Osteocyte (in vitro differentiated cells): ENCODE measurements at regions not wholly inside any gene's neighbourhood (a gene's known extent, or its start where the extent isn't known, plus 50 kb on each side); places are given as distances from the start of the nearest gene placed in this dataset.

Experiments
- DNase-seq: peaks from one replicate; pipeline ENCODE4 v3.0.0; 2021; ENCODE audit warnings: mixed read lengths; ENCODE audit not compliant: unreplicated experiment; ENCODE audit errors: extremely low spot score
- H3K27ac Mint-ChIP-seq: one replicate; pipeline ENCODE4 v1.8.0; 2021; ENCODE audit warnings: mild to moderate bottlenecking, mixed read lengths; ENCODE audit not compliant: unreplicated experiment
- H3K27me3 Mint-ChIP-seq: one replicate; pipeline ENCODE4 v1.8.0; 2021; ENCODE audit warnings: mixed read lengths; ENCODE audit not compliant: unreplicated experiment
- H3K36me3 Mint-ChIP-seq: one replicate; pipeline ENCODE4 v1.8.0; 2021; ENCODE audit warnings: mixed read lengths; ENCODE audit not compliant: unreplicated experiment
- H3K4me1 Mint-ChIP-seq: one replicate; pipeline ENCODE4 v1.8.0; 2021; ENCODE audit warnings: mixed read lengths; ENCODE audit not compliant: unreplicated experiment
- H3K4me3 Mint-ChIP-seq: one replicate; pipeline ENCODE4 v1.8.0; 2021; ENCODE audit warnings: mild to moderate bottlenecking, moderate library complexity, mixed read lengths; ENCODE audit not compliant: unreplicated experiment
- H3K9me3 Mint-ChIP-seq: one replicate; pipeline ENCODE4 v1.8.0; 2021; ENCODE audit warnings: mixed read lengths; ENCODE audit not compliant: unreplicated experiment
- TF ChIP-seq, protein P1 (sequence below): fragments of 200-600 bp; sonication (generic); IDR thresholded peaks from 2 replicates; pipeline ENCODE4 v1.5.0; 2021; ENCODE audit warnings: antibody characterized with exemption, mild to moderate bottlenecking, moderate library complexity

DNA sequence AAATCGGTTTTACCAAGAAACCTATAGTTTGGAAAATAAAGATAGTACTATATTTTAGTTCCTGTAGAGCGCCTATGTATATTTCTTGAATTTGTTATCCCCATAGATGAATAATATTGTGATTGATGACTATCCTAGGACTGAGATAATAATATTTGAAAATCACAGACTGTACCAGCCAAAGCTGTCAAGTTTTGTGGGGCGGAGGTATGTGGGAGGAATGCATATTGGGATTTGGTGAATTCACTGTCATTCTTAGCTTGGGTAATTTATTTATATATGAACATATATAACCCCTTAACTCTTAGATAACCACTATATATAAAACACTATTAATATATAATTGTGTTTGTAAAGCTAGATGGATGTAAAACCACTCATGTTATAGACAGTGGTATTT is 205.5 kb upstream of the ARSJ start:
- H3K4me1 Mint-ChIP-seq: peaks cover 12% of the 10 kb centered on the region
- no peaks in the 10 kb centered on the region for H3K27me3 Mint-ChIP-seq
- no peak overlapping the region for H3K4me3 Mint-ChIP-seq
- TF ChIP-seq, protein P1, sequence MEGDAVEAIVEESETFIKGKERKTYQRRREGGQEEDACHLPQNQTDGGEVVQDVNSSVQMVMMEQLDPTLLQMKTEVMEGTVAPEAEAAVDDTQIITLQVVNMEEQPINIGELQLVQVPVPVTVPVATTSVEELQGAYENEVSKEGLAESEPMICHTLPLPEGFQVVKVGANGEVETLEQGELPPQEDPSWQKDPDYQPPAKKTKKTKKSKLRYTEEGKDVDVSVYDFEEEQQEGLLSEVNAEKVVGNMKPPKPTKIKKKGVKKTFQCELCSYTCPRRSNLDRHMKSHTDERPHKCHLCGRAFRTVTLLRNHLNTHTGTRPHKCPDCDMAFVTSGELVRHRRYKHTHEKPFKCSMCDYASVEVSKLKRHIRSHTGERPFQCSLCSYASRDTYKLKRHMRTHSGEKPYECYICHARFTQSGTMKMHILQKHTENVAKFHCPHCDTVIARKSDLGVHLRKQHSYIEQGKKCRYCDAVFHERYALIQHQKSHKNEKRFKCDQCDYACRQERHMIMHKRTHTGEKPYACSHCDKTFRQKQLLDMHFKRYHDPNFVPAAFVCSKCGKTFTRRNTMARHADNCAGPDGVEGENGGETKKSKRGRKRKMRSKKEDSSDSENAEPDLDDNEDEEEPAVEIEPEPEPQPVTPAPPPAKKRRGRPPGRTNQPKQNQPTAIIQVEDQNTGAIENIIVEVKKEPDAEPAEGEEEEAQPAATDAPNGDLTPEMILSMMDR: no peak
- peaks cover 5% of the 10 kb centered on the region for H3K36me3 Mint-ChIP-seq
- peaks cover 11% of the 10 kb centered on the region for H3K9me3 Mint-ChIP-seq
- no peak for DNase-seq
- H3K27ac Mint-ChIP-seq: no peak overlapping the region

DNA sequence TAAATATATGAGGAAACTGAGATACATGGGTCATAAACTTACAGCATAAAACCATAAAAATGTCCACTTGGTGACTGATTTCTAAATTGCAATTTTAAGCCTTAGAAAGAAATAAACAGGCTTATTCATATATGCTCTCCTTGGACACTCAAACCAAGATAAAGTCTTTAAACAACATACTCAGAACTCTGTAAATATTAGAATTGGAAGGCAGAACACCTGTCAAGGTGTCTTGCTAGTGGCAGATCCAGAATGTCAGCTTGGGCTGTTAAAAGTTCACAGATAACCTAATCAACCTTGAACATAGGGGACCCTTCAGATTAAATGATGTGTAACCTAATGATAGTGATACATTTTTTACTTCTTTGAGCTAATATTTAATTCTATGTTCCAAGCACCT is 208.1 kb upstream of the ARSJ start:
- no peaks in the 10 kb centered on the region for H3K36me3 Mint-ChIP-seq
- DNase-seq: no peak
- peaks cover 2% of the 10 kb centered on the region for H3K9me3 Mint-ChIP-seq
- TF ChIP-seq, protein P1: no peak
- H3K4me1 Mint-ChIP-seq: peaks cover 7% of the 10 kb centered on the region
- no peaks in the 10 kb centered on the region for H3K27me3 Mint-ChIP-seq
- H3K4me3 Mint-ChIP-seq: no peak overlapping the region
- no peak overlapping the region for H3K27ac Mint-ChIP-seq

DNA sequence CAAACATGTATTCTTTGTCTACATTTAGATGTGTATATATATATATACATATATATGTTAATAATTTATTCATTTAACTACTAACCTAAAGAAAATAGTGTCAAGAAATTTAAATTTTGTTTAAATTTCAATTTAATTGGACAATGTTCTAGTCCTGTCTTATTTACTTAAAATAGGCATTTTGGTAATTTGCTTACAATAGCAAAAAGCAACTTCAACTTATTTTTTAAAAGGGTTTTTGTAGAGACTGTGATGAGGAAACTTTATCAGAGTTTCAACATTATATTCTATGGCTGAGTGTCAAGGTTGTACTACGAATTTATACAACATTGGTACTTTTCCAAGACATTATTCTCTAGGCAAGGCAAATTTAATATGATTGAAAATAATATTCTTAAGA is 212.0 kb upstream of the ARSJ start:
- no peak overlapping the region for H3K27ac Mint-ChIP-seq
- H3K27me3 Mint-ChIP-seq: no peaks in the 10 kb centered on the region
- H3K4me3 Mint-ChIP-seq: no peak overlapping the region
- no peaks in the 10 kb centered on the region for H3K36me3 Mint-ChIP-seq
- peaks cover 14% of the 10 kb centered on the region for H3K4me1 Mint-ChIP-seq
- H3K9me3 Mint-ChIP-seq: peaks cover 3% of the 10 kb centered on the region
- DNase-seq: no peak
- TF ChIP-seq, protein P1: no peak

DNA sequence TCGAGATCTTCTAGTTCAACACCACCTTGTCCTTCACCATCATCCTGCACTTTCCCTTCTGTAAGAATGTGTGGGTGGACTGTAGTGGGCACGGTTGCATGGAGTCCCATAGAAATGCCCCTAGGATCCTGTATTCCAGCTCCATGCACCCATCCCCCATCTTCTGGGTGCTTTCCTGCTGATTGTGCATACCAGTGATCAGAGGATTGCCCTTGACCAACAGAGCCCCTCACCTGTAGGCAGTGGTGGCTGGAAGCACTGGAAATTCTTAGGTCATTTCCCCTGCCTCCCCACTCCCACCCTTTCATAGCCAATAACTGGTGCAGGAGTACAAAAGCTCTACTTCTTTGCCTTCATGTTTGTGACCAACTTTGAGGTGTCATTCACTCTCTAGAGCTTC is 213.4 kb upstream of the ARSJ start:
- H3K4me3 Mint-ChIP-seq: no peak overlapping the region
- H3K36me3 Mint-ChIP-seq: peaks cover 5% of the 10 kb centered on the region
- no peak overlapping the region for H3K27ac Mint-ChIP-seq
- DNase-seq: no peak
- H3K9me3 Mint-ChIP-seq: peaks cover 8% of the 10 kb centered on the region
- peaks cover 14% of the 10 kb centered on the region for H3K4me1 Mint-ChIP-seq
- TF ChIP-seq, protein P1: no peak
- no peaks in the 10 kb centered on the region for H3K27me3 Mint-ChIP-seq

DNA sequence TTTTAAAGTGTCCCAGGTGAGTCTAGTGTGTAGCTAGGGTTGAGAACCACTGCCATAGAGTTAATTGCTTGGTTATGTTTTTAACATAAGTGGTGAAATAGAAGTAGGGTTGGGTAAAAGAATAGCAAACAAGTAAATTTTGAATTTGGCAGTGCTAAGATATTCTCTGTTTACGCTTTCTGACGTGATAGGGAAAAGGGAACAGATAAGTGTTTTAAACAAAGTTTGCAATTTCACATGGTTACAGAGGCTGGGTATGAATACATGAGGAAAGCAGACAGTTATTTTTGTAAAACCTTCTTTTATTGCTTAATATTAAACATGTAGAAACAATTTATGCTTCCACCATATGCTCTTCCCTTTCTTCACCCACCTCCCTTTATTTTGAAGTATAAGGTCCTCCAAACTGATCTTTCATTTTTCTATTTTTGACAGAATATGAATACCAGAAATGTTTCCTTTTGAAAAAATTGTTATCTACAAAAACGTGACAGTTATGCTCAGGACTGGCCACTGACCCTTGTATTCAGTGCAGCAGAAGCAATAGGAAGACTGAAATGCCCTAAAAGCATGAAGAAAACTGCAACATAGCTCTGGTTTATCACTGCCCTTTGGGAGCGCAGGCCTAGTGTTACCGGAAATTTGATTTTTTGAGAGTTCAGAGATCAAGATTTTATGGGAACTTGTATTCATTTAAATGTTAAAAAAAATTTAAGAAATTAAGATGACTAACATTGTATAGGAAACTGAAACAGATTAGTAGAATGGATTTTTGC is 214.4 kb upstream of the ARSJ start:
- DNase-seq: no peak
- Mint-ChIP-seq H3K9me3 (peaks cover 16% of the 10 kb centered on the region), H3K27me3 (no peaks in the 10 kb centered on the region), H3K4me1 (peaks cover 14% of the 10 kb centered on the region), H3K4me3 (no peak overlapping the region), H3K36me3 (peaks cover 5% of the 10 kb centered on the region), H3K27ac (no peak overlapping the region)
- TF ChIP-seq, protein P1: no peak
